DND-41 (cell line): ENCODE measurements at regions not wholly inside any gene's neighbourhood (a gene's known extent, or its start where the extent isn't known, plus 50 kb on each side); places are given as distances from the start of the nearest gene placed in this dataset.

ENCODE experiments used
- ATAC-seq: fragments of 200-7000 bp; cut with Tn5 transposase; 3 replicates; pipeline ENCODE4 v1.9.1; 2021; ENCODE audit warnings: low read depth; ENCODE audit not compliant: insufficient read depth
- DNase-seq: peaks from one replicate; pipeline ENCODE4 v3.0.0-alpha.2; 2020
- H2AFZ ChIP-seq: 2 replicates; pipeline ENCODE4 v1.6.0; 2012; ENCODE audit warnings: low read depth, low read length
- H3K27ac ChIP-seq: 2 replicates; pipeline ENCODE4 v1.5.1; 2012; ENCODE audit warnings: low read length, inconsistent platforms
- H3K27me3 ChIP-seq: fragments of 200-600 bp; sonication (generic); 2 replicates; pipeline ENCODE4 v1.6.0; 2012; ENCODE audit warnings: low read length, mild to moderate bottlenecking, inconsistent platforms; ENCODE audit not compliant: insufficient read depth, poor library complexity
- H3K36me3 ChIP-seq: 2 replicates; pipeline ENCODE4 v1.5.1; 2012; ENCODE audit warnings: low read length, inconsistent platforms; ENCODE audit not compliant: insufficient read depth
- H3K4me1 ChIP-seq: 2 replicates; pipeline ENCODE4 v1.5.1; 2012; ENCODE audit warnings: mild to moderate bottlenecking, low read length; ENCODE audit not compliant: insufficient read depth
- H3K4me2 ChIP-seq: 2 replicates; pipeline ENCODE4 v1.6.0; 2012; ENCODE audit warnings: mild to moderate bottlenecking, moderate library complexity, low read length, inconsistent platforms; ENCODE audit not compliant: insufficient read depth
- H3K4me3 ChIP-seq, 2 experiments: fragments of 200-600 bp in 1 of 2; shearing (Covaris generic) in 1 of 2; 2 replicates each; pipeline ENCODE4 v1.5.1; 2012 to 2016; ENCODE audit warnings: inconsistent platforms in 2 of 2, low read length in 2 of 2, mild to moderate bottlenecking in 2 of 2, low read depth in 1 of 2, moderate library complexity in 1 of 2
- H3K79me2 ChIP-seq: 2 replicates; pipeline ENCODE4 v1.6.0; 2012; ENCODE audit warnings: low read length, inconsistent platforms; ENCODE audit not compliant: insufficient read depth
- H3K9ac ChIP-seq: 2 replicates; pipeline ENCODE4 v1.6.0; 2012; ENCODE audit warnings: low read depth, mild to moderate bottlenecking, inconsistent platforms, low read length, moderate library complexity
- H3K9me3 ChIP-seq: 2 replicates; pipeline ENCODE4 v1.5.1; 2012; ENCODE audit warnings: low read length, moderate library complexity, mild to moderate bottlenecking, inconsistent platforms; ENCODE audit not compliant: insufficient read depth, severe bottlenecking
- H4K20me1 ChIP-seq: 2 replicates; pipeline ENCODE4 v1.6.0; 2012; ENCODE audit warnings: low read length; ENCODE audit not compliant: insufficient read depth
- CTCF ChIP-seq: IDR thresholded peaks from 2 replicates; pipeline ENCODE4 v1.5.1; 2012; ENCODE audit warnings: borderline replicate concordance, low read length, moderate library complexity, mild to moderate bottlenecking; ENCODE audit not compliant: poor library complexity, severe bottlenecking; ENCODE audit errors: extremely low read depth
- EZH2 ChIP-seq: IDR thresholded peaks from 3 replicates; pipeline ENCODE4 v1.6.1; 2012; ENCODE audit warnings: borderline replicate concordance, low read depth, mild to moderate bottlenecking, moderate library complexity, low read length, inconsistent platforms; ENCODE audit not compliant: severe bottlenecking

- Histone ChIP-seq H3K36me3 (no peaks in the 10 kb centered on the region), H3K9ac (no peak overlapping the region), H2AFZ (no peak overlapping the region), H3K27ac (no peak overlapping the region), H3K4me3 (no peak overlapping the region), H3K79me2 (no peaks in the 10 kb centered on the region), H3K27me3 (peaks cover 3% of the 10 kb centered on the region), H3K9me3 (peaks cover 8% of the 10 kb centered on the region), H3K4me2 (no peak overlapping the region), H4K20me1 (no peaks in the 10 kb centered on the region), H3K4me1 (no peaks in the 10 kb centered on the region)
- no peak for ATAC-seq
- DNase-seq = no peak
- TF ChIP-seq EZH2 (no peak), CTCF (no peak)
Observed at GRCh38 chr1:38440402-38440801, 393.8 kb upstream of the POU3F1 start.

- ATAC-seq (no peak), DNase-seq (no peak)
- Histone ChIP-seq H3K27me3 (peaks cover 16% of the 10 kb centered on the region), H2AFZ (no peak overlapping the region), H3K4me1 (no peaks in the 10 kb centered on the region), H3K4me3 (no peak overlapping the region), H3K27ac (no peak overlapping the region), H3K9me3 (peaks cover 8% of the 10 kb centered on the region), H3K4me2 (no peak overlapping the region), H4K20me1 (no peaks in the 10 kb centered on the region), H3K79me2 (no peaks in the 10 kb centered on the region), H3K9ac (no peak overlapping the region), H3K36me3 (no peaks in the 10 kb centered on the region)
- TF ChIP-seq EZH2 (no peak), CTCF (no peak)
Observed at GRCh38 chr1:38436749-38437148, 390.2 kb upstream of the POU3F1 start.

- ATAC-seq (no peak), DNase-seq (no peak)
- no peak overlapping the region for H2AFZ ChIP-seq
- peaks cover 7% of the 10 kb centered on the region for H3K9me3 ChIP-seq
- H3K4me2 ChIP-seq = no peak overlapping the region
- peaks cover 24% of the 10 kb centered on the region for H3K27me3 ChIP-seq
- TF ChIP-seq CTCF (no peak), EZH2 (no peak)
- no peaks in the 10 kb centered on the region for H4K20me1 ChIP-seq
- H3K36me3 ChIP-seq = no peaks in the 10 kb centered on the region
- no peaks in the 10 kb centered on the region for H3K79me2 ChIP-seq
- no peaks in the 10 kb centered on the region for H3K4me1 ChIP-seq
- no peak overlapping the region for H3K9ac ChIP-seq
- no peak overlapping the region for H3K27ac ChIP-seq
- H3K4me3 ChIP-seq = no peak overlapping the region
Observed at GRCh38 chr1:38436006-38436405, 389.4 kb upstream of the POU3F1 start.
